Brain microvascular endothelial cell (primary cell): ENCODE measurements at regions not wholly inside any gene's neighbourhood (a gene's known extent, or its start where the extent isn't known, plus 50 kb on each side); places are given as distances from the start of the nearest gene placed in this dataset.

Source experiments
- DNase-seq: peaks from one replicate; pipeline ENCODE4 v3.0.0-alpha.2; 2020
- H3K27ac ChIP-seq: fragments of 250-450 bp; sonication (Bioruptor Pico); 2 replicates; pipeline ENCODE4 v1.5.1; 2020; ENCODE audit warnings: mild to moderate bottlenecking, moderate library complexity
- H3K27me3 ChIP-seq: fragments of 250-450 bp; sonication (Bioruptor Pico); replicated peaks from 2 replicates; pipeline ENCODE4 v1.5.1; 2020; ENCODE audit warnings: mild to moderate bottlenecking
- H3K36me3 ChIP-seq: fragments of 250-450 bp; sonication (Bioruptor Pico); replicated peaks from 2 replicates; pipeline ENCODE4 v1.5.1; 2020; ENCODE audit warnings: mild to moderate bottlenecking
- H3K4me3 ChIP-seq: 2 replicates; pipeline ENCODE4 v1.5.1; 2011; ENCODE audit warnings: low read depth, mild to moderate bottlenecking, control low read depth, low read length, moderate library complexity
- CTCF ChIP-seq: IDR thresholded peaks from 2 replicates; pipeline ENCODE4 v1.5.1; 2011; ENCODE audit warnings: low read depth, mild to moderate bottlenecking, moderate library complexity, low read length, control low read depth, inconsistent platforms; ENCODE audit errors: missing control alignments
- in situ Hi-C: cut with HindIII; loops from 2 replicates; pipeline ENCODE4 v1.10.0; 2017; ENCODE audit warnings: low sequenced_read_pairs, low pct_ligation_motif_present

GRCh38 chr18:75773618-75774017, 346.1 kb upstream of the SMIM21 start:
- no peak for DNase-seq
- Histone ChIP-seq H3K36me3 (no peaks in the 10 kb centered on the region), H3K4me3 (no peak overlapping the region), H3K27me3 (no peaks in the 10 kb centered on the region), H3K27ac (no peak overlapping the region)
- in situ Hi-C loops: no loop called here
- TF ChIP-seq CTCF: no peak

GRCh38 chr18:75762758-75763157, 335.3 kb upstream of the SMIM21 start:
- DNase-seq: no peak
- in situ Hi-C loops: no loop called here
- Histone ChIP-seq H3K27ac (no peak overlapping the region), H3K4me3 (no peak overlapping the region), H3K27me3 (no peaks in the 10 kb centered on the region), H3K36me3 (no peaks in the 10 kb centered on the region)
- TF ChIP-seq CTCF: no peak

- TF ChIP-seq CTCF: no peak
- DNase-seq: no peak
- Histone ChIP-seq H3K27me3 (no peaks in the 10 kb centered on the region), H3K27ac (no peak overlapping the region), H3K36me3 (no peaks in the 10 kb centered on the region), H3K4me3 (no peak overlapping the region)
- in situ Hi-C loops: no loop called here
Observed at GRCh38 chr18:75760208-75760607, 332.7 kb upstream of the SMIM21 start.

- no peak for TF ChIP-seq CTCF
- Histone ChIP-seq H3K27me3 (no peaks in the 10 kb centered on the region), H3K36me3 (no peaks in the 10 kb centered on the region), H3K27ac (no peak overlapping the region), H3K4me3 (no peak overlapping the region)
- in situ Hi-C loops: no loop called here
- DNase-seq: no peak
Observed at GRCh38 chr18:75757951-75758350, 330.4 kb upstream of the SMIM21 start.

- in situ Hi-C loops: no loop called here
- H3K4me3 ChIP-seq: no peak overlapping the region
- no peaks in the 10 kb centered on the region for H3K27me3 ChIP-seq
- H3K36me3 ChIP-seq: no peaks in the 10 kb centered on the region
- DNase-seq: no peak
- TF ChIP-seq CTCF: no peak
- H3K27ac ChIP-seq: no peak overlapping the region
Observed at GRCh38 chr18:75754433-75754832, 326.9 kb upstream of the SMIM21 start.

GRCh38 chr18:75753753-75754152, 326.2 kb upstream of the SMIM21 start:
- H3K27ac ChIP-seq: no peak overlapping the region
- DNase-seq: no peak
- TF ChIP-seq CTCF: no peak
- H3K4me3 ChIP-seq: no peak overlapping the region
- H3K27me3 ChIP-seq: no peaks in the 10 kb centered on the region
- H3K36me3 ChIP-seq: no peaks in the 10 kb centered on the region
- in situ Hi-C loops: no loop called here
